CMK (cell line): ENCODE measurements at regions not wholly inside any gene's neighbourhood (a gene's known extent, or its start where the extent isn't known, plus 50 kb on each side); places are given as distances from the start of the nearest gene placed in this dataset.

ENCODE experiments used
- DNase-seq: peaks from one replicate; pipeline ENCODE4 v3.0.0-alpha.2; 2010; ENCODE audit warnings: low read depth

DNA sequence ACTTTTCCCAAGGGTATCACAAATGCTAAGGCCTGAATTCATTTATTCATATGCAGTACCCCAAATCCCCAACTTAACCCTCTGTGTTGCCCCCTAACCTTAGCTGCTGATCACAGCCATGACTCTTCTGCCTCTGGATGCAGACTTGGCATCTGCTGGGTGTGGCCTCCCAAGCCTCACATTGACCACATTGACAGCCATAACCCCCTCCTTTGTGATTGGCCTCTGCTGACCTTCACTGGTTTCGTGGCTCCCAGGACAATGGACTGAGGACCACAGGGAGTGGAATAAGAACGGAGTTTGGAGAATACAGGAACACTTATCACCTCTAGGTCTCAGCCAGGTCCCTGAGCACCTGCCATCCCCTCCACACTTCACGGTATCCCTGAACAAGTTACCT lies 123.6 kb upstream of the CPEB2 start:
- no peak for DNase-seq

DNA sequence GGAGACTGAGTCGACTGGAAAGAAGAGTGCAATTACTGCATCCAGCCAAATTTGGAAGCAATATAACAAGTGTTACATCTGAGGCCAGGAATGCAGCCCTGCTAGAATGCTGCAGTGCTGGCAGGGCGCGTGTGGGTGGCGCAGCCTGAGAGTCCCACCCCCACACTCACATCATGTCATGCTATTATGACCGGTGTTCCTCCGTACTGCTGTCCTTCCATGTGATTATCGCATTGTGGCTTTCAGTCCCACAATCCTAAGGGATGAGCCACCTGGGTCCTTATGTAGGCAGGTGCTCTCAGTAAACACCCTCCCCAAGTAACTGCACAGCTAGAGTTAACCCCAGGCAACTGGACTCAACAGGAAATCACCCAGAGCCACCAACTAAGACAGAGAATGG lies 122.6 kb upstream of the CPEB2 start:
- DNase-seq, result no peak

DNA sequence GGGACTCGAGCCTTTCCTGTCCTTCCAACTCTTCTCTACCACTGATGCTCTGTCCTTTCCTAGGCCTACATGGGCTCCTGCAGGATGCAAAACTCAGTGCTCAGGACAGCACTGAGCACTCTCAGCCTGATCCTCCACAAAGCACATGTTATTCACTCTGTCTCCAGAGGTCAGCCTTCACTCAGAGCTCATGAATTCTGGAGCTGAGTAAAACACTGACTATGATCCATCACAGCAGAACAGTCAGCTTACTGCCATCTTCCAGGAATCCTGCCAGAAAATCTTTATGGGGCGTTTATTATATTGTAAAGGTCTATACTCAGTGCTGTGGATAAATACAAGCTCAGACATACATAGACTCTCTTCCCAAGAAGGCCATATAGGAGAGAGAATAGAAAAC lies 121.5 kb upstream of the CPEB2 start:
- DNase-seq, result no peak

DNA sequence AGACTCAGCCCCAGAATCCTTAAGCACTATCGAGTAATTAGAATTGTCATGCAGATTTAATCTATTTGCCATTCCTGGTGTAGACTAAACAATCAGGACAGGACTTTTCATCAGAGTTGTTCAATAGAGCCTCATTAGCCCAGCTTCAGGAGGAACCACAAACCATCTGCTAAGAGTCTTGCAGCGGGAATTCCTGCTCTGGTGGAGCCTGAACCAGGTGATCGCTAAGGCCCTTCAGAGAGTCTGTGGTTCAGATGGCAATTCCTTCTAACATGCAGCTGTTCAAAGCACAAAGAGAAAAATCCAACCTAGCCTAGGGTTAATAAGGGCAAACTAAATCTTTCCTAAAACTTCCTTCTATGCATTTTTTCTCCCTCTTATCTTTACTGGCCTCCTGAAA lies 119.1 kb upstream of the CPEB2 start:
- no peak for DNase-seq

DNA sequence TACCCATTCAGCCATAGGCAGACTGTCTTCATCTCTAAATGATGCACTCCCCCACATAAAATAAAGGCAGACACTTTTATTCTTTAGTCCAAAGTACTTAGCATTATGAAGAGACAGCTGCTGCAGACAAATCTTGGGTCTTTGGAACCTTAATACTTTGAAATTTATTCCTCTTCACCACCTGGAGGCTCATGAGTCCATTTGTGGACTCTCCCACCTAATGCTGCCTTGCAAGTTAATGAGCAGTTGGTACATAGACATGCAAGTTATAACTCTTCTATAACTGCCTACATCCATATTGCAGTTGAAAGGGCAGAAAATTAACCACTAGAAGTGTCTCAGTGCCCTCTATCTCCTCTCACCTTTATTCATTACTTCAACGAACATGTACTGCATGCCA lies 118.6 kb upstream of the CPEB2 start:
- no peak for DNase-seq

DNA sequence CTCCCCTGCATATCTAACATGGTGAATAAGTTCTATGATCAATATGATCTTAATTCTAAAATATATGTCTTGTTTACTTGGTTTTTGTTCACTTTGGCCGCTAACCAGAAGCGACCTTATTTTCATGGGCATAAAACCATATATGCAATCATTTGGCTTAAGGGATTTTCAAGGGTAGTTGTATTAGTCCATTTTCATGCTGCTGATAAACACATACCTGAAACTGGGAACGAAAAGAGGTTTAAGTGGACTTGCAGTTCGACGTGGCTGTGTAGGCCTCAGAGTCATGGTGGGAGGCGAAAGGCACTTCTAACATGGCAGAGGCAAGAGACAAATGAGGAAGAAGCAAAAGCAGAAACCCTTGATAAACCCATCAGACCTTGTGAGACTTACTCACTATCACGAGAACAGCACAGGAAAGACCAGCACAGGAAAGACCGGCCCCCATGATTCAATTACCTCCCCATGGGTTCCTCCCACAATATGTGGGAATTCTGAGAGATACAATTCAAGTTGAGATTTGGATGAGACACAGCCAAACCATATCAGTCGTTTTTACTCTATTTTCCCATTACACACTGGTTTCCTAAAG lies 114.3 kb upstream of the CPEB2 start:
- DNase-seq, result no peak

DNA sequence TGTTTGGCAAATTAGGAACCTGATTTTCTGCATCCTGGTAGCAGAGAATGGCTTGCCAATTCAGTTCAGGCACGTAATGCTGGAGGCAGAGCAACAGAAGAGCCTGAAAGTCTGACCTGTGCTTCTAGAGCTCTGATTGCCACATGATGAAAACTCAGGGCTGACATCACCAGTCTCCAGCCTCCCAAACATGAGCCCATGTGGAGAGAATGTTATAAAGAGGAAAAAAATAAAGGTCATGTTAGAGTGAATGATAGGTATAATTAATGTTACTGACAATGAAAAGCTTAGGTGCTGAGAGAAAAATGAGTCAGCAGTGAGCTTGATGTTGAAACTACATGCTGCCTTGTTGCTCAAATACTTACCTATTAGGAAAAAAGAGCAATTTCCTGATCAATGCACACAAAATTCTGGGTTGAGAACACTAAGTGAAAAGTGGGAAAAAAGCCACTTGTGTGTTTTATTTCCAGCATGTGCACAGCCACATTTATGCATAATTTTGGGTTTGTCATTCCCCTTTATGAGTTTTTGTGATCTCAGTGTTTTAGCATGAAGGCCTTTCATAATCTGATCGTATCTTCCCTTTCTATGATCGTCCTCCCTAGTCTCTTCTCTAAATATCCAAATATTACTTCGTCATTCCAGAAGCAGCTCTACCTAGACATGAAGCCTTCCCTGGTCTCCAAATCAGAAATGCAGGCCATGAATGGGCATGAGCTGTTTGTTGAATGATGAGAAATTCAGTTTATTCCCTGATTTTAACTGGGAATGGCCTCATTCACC lies 113.3 kb upstream of the CPEB2 start:
- no peak for DNase-seq

DNA sequence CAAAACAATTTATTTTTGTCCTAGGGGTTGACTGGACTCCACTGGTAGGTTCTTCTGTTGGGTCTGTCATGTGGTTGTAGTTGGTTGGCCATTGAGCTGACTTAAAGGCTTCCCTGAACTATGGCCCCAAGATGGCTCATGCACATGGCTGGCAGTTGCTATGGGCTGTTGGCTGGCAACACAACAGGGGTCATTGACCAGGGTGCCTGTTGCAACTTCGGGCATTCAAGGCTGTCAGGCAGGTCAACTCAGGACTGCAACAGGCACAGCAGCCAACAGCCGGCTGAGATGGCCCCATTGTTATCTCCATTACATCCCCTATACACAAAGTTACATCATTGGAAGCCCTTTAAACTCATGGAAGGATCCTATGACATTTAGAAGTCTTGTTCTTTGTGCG lies 109.7 kb upstream of the CPEB2 start:
- DNase-seq, result no peak

DNA sequence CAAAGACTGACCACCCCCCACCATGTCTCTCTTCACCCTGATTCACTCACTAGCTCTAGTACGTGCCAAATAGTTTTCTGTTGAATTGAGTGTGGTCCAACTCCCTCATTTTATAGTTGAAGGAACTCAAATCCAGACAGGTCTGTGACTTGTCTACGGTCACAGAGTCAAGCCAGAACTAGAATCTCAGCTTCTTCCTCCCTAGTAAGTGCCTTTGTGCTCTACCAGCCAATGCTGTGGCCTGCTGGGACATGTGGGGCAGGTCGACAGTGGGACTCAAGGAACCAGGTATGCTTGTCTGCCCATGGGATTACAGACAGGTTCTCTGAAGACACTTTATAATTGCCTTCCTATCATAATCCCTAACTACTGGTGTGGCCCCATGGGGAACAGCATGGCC lies 108.6 kb upstream of the CPEB2 start:
- no peak for DNase-seq

DNA sequence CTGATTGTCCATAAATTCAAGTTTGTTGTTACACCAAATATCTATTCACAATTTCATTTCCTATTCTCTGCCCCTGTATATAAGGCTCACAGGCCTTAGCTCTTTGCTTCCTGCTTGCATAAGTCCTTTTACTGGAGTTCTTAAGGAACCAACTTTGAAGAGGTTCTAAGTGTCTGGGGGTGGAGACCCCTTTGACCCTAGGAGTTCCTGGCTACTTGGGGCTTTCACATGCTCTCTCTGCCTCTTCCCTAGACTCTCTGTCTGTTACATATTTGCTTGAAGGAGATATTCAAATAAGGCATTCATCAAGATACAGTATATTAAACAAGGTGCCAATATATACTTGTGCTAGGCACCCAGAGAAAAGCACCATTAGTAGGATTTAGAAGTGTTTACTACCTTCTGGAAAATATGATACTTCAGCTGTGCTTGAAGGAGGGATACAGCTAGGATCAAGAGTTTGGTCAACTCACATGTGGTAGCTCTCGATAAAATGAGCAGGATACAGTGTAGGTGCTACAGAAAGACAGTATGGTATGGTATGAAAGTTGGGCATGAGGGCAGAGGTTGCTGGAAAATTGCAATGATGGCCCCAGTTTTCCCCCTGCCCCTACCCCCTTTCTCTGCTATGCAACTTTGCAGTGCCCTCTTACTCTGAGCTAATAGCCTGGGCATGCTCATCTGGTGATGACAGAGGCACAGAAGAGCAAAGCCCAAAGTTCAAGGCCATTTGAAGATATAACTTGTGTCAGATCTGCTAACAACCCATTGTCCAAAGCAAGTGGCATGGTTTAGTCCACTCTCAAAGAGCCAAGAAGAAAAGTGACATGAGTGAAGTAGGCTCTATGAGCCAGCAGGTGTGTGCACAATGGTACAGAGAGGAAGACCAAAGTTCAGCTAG lies 107.6 kb upstream of the CPEB2 start:
- DNase-seq, result no peak

DNA sequence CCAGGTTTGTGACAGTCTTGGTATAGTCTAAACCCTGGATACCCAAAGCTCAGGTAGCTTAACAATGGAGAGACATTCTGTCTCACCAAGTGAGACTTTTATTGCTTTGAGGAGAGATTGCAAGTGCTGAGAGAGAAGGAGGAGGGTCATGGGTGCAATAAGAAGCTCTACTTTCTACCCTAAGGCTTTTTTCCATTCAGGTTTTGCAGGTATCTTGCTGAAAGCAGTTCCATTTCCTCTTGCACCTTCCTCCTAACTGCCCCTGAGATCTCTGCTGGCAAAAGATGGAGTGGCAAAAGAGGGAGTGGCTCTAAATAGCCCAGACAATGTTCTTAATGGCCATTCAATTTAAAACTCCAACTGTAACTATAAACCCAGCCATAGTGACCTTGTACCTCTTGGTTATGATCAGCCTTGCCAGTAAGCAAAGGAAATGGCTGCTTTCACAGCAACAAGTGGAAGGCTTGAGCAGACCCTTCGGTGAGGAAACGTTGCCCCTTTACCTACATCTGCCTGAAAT lies 105.6 kb upstream of the CPEB2 start:
- DNase-seq, result no peak

DNA sequence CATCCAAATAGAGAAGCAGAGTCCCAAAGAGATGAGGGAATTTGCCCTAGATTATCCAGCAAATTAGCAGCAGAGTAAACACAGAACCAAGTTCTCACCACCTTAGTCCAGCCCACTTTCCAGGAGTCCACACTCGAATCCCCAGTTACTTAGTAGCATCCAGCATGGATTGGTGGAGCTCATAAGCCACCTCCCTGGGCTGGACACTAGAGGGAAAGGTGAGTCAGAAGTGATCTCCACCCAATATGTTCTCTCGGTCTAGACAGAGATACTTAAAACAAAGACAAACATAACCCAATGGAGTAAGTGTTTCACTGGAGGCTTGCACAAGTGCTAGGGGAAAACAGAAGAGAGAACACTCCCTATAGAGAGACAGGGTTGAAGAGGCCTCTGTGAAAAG lies 105.1 kb upstream of the CPEB2 start:
- no peak for DNase-seq

DNA sequence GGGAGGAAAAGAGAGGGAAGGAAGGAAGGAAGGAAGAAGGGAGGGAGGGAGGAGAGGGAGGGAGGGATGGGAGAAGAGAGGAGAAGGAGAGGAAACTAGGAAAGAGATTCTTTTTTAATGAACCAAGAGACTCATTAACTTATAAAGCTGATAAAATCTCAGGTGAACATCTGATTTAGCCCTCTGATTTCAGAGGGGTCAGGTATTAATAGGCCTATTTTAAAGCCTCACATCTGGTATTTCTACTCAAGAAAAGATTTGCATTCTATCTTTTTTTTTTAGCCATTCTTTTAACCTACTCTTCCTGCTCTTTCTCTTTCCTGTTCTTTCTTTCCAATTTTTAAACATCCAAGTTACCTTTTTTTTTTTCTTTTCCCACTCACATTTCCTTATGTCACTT lies 103.3 kb upstream of the CPEB2 start:
- DNase-seq, result no peak

DNA sequence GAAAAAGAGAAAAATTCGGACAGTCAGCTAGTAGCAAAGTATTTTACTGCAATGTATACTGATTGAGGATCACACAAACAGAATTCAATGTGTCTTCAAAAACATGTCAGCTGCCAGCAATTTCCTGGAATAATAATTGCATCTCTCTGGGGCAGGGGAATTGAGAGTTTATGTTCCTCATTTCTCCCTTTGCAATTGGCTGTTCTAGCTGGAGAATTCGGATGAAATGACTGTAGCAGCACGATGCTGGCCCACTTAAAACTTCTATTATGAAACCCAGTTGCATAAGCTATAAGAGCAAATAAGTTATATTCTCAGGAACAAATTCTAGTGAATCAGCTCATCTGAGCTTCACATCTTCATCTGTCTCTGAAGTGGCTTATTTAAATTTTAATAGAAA lies 99.9 kb upstream of the CPEB2 start:
- DNase-seq, result no peak

DNA sequence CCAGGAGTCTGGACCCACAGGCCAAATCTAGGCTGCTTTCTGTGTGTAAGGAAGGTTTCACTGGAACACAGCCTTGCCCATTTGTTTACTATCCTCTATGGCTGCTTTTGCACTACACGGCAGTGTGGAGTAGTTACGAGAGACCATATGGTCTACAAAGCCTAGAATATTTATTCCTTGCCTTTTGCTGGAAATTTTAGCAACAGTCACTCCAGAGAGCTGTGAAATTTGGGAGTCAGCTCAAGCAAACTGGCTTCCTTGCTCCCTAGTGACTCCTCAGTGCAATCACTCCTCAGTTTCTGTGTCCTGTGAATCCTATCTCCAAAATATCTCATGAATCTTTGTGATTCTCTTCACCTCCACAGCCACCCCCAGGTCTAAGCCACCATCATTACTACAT lies 99.0 kb upstream of the CPEB2 start:
- no peak for DNase-seq

DNA sequence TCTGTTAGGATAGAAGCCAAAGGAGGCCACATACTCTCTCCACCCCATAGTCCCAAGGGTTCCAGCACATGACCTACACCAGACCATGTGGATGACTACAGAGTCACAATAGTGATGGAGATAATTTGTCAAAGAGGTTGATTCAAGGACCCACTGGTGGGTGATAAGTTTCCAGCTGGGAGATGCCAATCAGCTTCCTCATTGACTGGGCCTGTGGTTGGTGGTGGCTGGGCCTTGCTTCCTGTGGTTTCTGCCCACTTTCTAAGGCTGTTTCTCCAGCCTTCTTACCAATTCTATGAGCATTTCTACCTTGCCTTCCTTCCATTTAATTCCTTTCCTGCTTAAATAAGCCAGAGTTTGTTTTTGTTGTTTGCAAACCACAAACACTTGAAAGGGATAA lies 95.5 kb upstream of the CPEB2 start:
- peak; percentile 41 for DNase-seq

DNA sequence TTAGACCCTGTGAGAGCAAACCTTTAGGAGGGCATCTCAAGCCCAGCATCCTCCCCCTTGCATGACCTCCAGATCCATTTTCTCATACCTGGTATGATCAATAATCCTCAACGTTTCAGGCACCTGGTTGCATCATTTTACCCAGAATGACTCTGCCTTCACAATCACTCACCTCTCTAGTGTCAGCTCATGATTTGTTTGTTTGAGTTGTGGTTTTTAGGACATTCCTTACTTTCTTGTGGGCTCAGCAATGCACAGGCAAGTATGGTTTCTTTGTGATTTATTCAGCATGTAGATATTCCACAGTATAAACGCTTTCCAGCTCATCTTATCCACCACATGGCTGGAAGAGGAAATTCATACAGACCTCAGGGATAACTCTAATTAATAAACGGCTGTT lies 93.6 kb upstream of the CPEB2 start:
- DNase-seq, result no peak

DNA sequence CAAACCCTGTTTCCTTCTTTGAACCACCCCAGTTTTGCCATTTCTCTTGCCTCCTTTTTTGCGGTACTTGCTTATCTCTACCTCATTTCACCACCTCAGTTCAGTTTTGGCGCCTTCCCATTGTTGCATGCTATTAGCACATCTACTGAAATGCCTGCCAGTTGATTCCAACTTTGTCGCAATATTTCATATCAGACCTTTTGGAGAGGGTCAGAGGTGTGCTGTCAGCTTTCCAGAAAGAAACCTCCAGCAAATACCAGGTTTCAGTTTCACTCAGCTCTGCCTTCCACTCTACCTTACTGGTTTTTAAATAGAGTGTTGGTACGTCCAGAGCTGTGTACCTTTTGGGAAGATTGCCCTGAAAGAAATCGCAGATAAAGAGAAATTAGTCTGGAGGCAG lies 91.9 kb upstream of the CPEB2 start:
- DNase-seq, result no peak

DNA sequence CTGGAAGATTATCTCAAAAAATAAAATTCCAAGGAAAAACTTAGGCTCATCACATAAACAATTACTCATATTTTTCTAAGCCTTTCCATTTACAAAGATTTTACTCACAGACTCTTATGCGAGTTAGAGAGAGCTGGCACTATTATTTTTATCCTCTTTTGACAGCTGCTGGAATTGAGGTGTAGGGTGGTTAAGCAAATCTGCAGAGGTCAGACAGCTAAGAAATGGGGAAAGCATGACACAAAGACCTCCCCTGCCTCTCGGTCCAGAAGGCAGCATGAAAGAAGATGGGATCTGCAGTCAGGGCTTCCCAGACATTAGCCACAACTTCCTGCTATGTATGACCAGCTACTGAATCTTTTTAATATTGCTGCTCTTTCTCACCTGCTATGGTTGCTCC lies 89.9 kb upstream of the CPEB2 start:
- DNase-seq, result no peak

DNA sequence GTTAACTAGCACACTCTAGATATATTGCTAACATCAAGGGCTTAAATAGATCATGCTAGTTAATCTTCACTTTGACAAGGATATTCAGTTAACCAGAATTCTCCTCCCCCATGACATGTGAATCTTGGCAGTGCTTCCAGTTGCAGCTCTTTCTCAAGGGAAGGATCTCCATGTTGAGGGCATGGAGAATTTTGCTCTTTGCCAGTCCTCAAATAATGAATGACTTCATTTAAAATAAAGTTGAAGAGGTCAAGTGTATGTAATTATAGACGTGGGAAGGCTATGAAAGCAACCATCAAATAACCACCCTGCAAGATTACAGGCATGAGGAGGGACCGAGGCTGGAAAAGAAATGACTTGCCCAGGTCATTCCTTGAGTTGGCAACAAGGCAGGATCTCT lies 87.3 kb upstream of the CPEB2 start:
- no peak for DNase-seq

DNA sequence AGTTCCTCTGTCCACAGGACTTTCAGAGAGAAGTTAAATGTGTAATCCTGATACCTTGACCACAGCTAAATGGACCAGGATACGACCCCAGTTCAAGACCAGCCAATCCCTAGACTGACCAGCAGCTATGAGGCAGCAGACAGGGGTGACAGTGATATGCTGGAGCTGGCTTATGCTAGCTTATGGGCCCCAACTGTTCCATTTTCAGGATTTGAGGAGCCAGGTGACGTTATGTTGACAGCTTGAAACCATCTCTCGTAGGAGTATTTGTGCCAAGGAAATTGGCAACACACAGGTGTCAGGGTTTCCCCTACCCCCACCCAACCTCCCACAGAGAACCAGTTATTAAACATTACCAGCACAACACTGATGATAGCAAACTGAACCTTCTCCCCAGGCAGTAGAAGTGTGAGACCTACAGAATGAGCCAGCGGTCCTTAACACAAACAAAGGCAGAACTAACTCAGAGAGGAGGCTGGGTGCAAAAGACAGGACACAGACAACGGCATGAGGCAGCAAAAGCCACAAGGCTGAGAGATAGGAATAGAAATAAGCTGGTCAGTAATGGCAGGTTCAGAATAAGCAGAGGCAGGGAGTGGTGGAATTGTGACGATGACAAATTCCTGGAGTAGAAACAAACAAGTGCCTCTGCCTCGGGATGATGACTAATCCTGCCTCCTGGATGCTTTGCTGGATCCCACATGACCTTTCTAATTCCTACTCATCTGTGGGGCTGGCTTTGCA lies 85.6 kb upstream of the CPEB2 start:
- DNase-seq, result no peak

DNA sequence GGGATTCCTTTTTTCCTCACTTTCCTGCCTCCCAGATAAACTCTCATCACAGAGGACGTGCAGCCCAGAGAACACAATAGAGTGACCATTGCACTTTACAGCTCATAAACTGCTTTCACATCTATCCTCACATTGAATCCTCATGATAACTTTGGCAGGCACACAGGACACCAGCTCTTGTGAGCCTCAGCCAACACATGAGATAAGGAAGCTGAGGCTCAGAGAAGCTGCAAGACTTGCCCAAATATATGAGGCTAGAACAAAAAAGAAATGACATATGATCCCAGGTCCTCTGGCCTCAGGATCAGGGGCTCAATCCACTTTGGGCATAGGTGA lies 85.0 kb upstream of the CPEB2 start:
- no peak for DNase-seq
